GM19463 (cell line): ENCODE measurements at regions not wholly inside any gene's neighbourhood (a gene's known extent, or its start where the extent isn't known, plus 50 kb on each side); places are given as distances from the start of the nearest gene placed in this dataset.
"Not testable (repeated sequence)": the region's sequence is repeated elsewhere in the genome, so short reads cannot be mapped to it uniquely, and the experiment has no call there.

Source experiments
- ATAC-seq: cut with Tn5 transposase; IDR thresholded peaks from one replicate; pipeline ENCODE4 v1.9.1; 2021; ENCODE audit warnings: mild to moderate bottlenecking, moderate library complexity; ENCODE audit not compliant: unreplicated experiment

GRCh38 chr9:42568942-42569556, 385.6 kb downstream of the SPATA31A6 start:
- not testable (repeated sequence) for ATAC-seq

DNA sequence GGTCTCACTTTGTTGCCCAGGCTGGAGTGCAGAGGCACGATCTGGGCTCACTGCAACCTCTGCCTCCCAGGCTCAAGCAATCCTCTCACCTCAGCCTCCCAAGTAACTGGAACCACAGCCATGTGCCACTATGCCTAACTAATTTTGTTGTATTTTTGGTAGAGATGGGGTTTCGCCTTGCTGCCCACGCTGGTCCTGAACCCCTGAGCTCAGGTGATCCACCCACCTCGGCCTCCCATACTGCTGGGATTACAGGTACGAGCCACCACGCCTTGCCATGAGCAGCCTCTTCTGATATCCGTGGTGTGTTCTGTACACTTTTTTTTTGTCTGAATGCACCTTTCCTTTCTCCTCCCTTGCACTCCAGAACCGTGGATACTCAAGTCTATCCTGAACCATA, 394.4 kb downstream of the SPATA31A6 start:
- ATAC-seq: not testable (repeated sequence)
